ENCODE measurements at regions not wholly inside any gene's neighbourhood (a gene's known extent, or its start where the extent isn't known, plus 50 kb on each side); places are given as distances from the start of the nearest gene placed in this dataset.

DNA sequence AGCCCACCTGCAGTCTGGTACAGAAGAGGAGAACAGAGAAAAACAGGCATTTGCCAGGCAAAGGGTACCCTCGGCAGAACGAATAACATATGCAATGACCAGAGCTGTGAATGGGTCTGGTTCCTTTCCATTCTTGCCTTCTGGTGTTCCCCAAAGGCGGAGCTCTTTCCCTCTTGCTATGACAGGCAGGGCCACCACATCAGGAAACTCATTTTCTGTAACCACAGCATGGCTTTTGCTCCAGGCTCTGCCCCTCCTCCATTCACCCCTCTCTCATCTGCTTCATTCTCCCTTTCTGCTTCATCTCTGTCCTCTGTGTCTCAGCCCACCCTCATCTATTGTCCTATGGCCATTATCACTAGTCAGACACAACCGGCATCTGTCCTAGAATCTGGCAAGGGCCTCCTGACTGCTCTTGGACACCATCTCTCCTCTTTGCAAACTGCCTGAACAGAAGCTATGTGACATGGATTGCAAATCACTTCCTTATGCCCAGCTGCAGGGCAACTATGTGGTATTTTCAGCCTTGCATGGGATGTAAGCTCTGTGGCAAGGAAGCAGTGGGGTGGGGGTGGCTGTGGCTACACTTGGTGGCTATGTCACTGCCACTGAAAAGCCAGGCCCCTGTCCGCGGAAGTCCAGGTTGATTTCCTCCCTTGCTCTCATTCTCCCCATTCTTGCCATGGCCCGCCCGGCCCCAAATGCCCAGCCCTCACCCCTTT, 78.8 kb upstream of the ABCD3 start:
- peaks cover 10% of the 10 kb centered on the region for H3K4me1 ChIP-seq
- no peaks in the 10 kb centered on the region for H3K9me3 ChIP-seq
- H3K9ac ChIP-seq, result no peak overlapping the region
- H4K20me1 ChIP-seq, result no peaks in the 10 kb centered on the region
- no peak overlapping the region; the same call in 1 of the 2 replicates for H3K27ac ChIP-seq
- H3K4me2 ChIP-seq, result peak overlapping the region; percentile 55
- no peaks in the 10 kb centered on the region for H3K36me3 ChIP-seq
- no peak overlapping the region for H3K4me3 ChIP-seq
- TF ChIP-seq Cebpa-rat (IDR thresholded peaks at IDR 0.05), result no peak
- H3K27me3 ChIP-seq, result no peaks in the 10 kb centered on the region

DNA sequence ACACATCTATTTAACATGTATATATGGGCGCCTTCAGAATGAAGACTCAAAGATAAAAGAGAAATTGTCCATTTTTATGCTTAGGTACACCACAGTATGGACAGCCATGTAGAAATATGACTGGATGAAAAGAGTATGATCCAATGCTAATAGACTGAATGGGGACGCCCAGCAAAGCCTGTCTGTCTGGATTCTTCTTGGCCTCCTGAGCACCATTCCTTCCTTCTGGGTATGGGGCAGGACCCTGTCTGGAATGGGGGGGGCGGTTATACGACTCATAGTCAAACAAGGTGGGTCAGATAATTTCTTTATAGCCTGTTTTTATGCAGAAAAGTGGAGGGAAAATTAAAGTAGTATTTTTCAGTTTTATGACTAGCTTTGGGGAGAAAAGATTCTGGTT, 81.2 kb upstream of the ABCD3 start:
- H3K4me3 ChIP-seq, result no peak overlapping the region
- H3K9ac ChIP-seq, result no peak overlapping the region
- no peaks in the 10 kb centered on the region for H3K36me3 ChIP-seq
- H3K4me1 ChIP-seq, result peaks cover 10% of the 10 kb centered on the region
- TF ChIP-seq Cebpa-rat (IDR thresholded peaks at IDR 0.05), result no peak
- no peaks in the 10 kb centered on the region for H4K20me1 ChIP-seq
- H3K4me2 ChIP-seq, result no peak overlapping the region
- H3K27ac ChIP-seq, result no peak overlapping the region
- no peaks in the 10 kb centered on the region for H3K27me3 ChIP-seq
- H3K9me3 ChIP-seq, result no peaks in the 10 kb centered on the region

DNA sequence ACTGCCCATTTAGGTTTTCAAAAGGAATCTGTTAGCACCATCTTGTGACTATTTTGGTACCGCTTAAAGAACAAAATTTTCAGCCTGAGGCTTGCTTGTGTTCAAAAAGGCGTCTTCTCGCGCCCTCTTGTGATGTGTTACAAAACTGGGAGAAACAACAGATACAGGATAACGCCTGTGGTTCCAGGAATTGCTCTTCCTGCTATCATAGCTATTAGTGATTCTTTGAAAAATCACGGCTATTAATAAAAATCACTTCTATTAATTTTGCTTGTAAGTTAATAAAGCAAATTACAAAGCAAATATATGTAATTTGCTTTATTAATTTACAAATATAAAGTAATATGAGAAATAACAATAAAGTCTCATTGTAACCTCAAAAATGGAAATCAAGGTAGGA, 82.2 kb upstream of the ABCD3 start:
- peaks cover 10% of the 10 kb centered on the region for H3K4me1 ChIP-seq
- no peak overlapping the region for H3K9ac ChIP-seq
- no peak overlapping the region for H3K27ac ChIP-seq
- H3K4me2 ChIP-seq, result no peak overlapping the region
- no peaks in the 10 kb centered on the region for H3K36me3 ChIP-seq
- no peak overlapping the region for H3K4me3 ChIP-seq
- TF ChIP-seq Cebpa-rat (IDR thresholded peaks at IDR 0.05), result no peak
- H4K20me1 ChIP-seq, result no peaks in the 10 kb centered on the region
- no peaks in the 10 kb centered on the region for H3K9me3 ChIP-seq
- H3K27me3 ChIP-seq, result no peaks in the 10 kb centered on the region

DNA sequence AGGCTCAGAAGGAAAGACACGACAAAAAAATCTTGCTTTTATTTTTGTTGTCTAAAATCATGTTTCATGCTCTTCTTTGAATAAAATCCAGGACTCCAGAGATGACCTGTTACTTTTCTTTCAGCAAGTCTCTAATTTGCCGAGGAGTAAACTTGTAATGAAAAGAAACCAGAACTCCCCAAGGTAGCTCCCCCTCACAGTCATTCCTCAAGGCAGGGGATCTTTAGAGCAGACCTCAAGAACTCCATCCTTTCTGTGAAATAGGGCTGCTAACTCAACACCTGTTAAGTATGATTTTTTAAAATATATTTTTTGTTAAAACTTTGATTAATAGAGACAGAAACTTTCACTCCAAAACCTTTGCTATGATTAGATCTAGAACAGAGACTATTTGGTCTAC, 82.7 kb upstream of the ABCD3 start:
- Histone ChIP-seq H3K4me2 (no peak overlapping the region), H3K36me3 (no peaks in the 10 kb centered on the region), H3K4me3 (no peak overlapping the region), H3K9me3 (no peaks in the 10 kb centered on the region), H4K20me1 (no peaks in the 10 kb centered on the region), H3K4me1 (peaks cover 10% of the 10 kb centered on the region), H3K27ac (no peak overlapping the region), H3K27me3 (no peaks in the 10 kb centered on the region), H3K9ac (no peak overlapping the region)
- no peak for TF ChIP-seq Cebpa-rat (IDR thresholded peaks at IDR 0.05)

DNA sequence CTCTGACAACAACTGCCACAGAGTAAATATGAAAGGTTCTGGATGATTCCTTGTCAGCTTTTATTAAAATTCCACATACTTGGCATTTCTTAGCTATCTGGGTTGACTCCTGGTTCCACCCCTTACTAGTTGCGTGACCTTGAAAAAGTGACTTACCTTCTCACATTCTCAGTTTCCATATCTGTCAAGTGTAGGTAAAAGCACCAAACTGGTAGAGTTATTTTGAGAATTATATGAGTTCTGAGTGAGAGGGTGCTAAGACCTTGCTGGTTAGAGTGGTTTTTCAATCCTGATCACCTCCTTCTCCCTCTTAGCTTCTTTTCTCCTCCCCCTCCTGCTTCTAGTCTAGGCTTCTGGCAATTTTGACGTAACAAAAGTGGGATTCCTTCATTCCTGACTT, 83.4 kb upstream of the ABCD3 start:
- no peak for TF ChIP-seq Cebpa-rat (IDR thresholded peaks at IDR 0.05)
- no peak overlapping the region for H3K9ac ChIP-seq
- H3K4me2 ChIP-seq, result no peak overlapping the region

DNA sequence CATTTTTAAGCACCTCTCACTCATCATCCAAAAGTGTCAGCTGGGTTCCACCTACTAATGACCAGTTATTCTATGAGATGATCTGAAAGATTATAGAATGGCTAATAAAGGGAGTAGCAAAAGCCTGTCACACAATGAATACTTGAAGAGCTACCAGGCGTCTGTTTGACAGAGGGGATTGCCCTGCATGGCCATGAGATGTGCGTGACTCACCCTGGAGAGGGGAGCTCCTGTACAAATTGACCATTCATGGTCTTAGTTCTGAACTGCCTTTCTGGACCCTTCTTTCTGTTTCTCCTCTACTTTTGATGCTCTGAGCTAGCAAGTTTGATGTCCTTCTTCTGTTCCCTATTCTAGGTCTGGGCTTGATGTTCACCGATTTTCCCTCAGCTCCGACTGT, 85.2 kb upstream of the ABCD3 start:
- no peak for TF ChIP-seq Cebpa-rat (IDR thresholded peaks at IDR 0.05)
- H3K4me3 ChIP-seq, result no peak overlapping the region
- H4K20me1 ChIP-seq, result no peaks in the 10 kb centered on the region
- H3K36me3 ChIP-seq, result no peaks in the 10 kb centered on the region
- no peak overlapping the region for H3K4me2 ChIP-seq
- H3K27ac ChIP-seq, result no peak overlapping the region
- H3K4me1 ChIP-seq, result no peaks in the 10 kb centered on the region
- no peak overlapping the region for H3K9ac ChIP-seq
- H3K9me3 ChIP-seq, result no peaks in the 10 kb centered on the region
- no peaks in the 10 kb centered on the region for H3K27me3 ChIP-seq

More for the DNA sequence above, 83.4 kb upstream of the ABCD3 start:
- peaks cover 9% of the 10 kb centered on the region for H3K4me1 ChIP-seq
- no peaks in the 10 kb centered on the region for H3K36me3 ChIP-seq
- no peaks in the 10 kb centered on the region for H4K20me1 ChIP-seq
- H3K4me3 ChIP-seq, result no peak overlapping the region
- no peak overlapping the region for H3K27ac ChIP-seq
- H3K9me3 ChIP-seq, result no peaks in the 10 kb centered on the region
- no peaks in the 10 kb centered on the region for H3K27me3 ChIP-seq

DNA sequence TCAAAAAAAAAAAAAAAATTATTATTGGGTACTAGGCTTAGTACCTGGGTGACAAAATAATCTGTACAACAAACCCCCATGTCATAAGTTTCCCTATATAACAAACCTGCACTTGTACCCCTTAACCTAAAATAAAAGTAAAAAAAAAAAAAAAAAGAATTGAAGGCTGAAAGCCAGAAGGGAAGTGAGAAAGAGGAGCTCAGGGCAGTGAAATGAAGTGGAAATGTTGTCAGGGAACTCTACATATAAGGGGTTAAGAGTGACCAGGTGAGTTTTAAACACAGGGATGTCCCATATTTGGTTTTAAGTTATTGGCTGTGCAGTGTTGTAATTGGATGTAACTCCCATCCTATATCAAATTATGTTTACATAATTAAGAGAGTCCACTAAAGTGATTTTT, 85.7 kb upstream of the ABCD3 start:
- H3K4me3 ChIP-seq, result no peak overlapping the region
- H3K4me2 ChIP-seq, result no peak overlapping the region
- no peaks in the 10 kb centered on the region for H3K27me3 ChIP-seq
- H3K36me3 ChIP-seq, result no peaks in the 10 kb centered on the region
- no peak for TF ChIP-seq Cebpa-rat (IDR thresholded peaks at IDR 0.05)
- no peak overlapping the region for H3K9ac ChIP-seq
- no peaks in the 10 kb centered on the region for H3K9me3 ChIP-seq
- H3K27ac ChIP-seq, result no peak overlapping the region
- no peaks in the 10 kb centered on the region for H3K4me1 ChIP-seq
- H4K20me1 ChIP-seq, result no peaks in the 10 kb centered on the region

DNA sequence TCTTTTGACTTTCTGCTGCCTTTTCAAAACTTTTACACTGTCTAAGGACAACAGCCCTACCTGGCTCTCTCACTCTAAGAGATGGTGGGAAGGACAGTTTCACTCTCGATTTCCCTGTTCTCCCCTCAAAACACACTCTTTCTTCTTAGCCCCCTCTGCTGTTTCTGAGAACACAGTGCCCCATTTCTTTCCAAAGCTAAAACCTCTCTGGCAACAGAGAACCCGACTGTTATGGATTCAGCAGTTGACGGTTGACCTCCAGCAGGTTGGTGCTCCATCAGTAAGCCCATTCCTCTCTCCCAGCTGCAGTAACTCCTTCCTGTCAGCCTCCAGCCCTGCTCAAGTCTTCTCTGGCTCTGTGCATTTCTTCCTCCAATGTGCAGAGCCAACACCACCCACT, 88.2 kb upstream of the ABCD3 start:
- Histone ChIP-seq H3K27ac (no peak overlapping the region), H3K4me1 (no peaks in the 10 kb centered on the region), H3K9ac (no peak overlapping the region), H4K20me1 (no peaks in the 10 kb centered on the region), H3K36me3 (no peaks in the 10 kb centered on the region), H3K9me3 (no peaks in the 10 kb centered on the region), H3K4me2 (no peak overlapping the region), H3K4me3 (no peak overlapping the region), H3K27me3 (no peaks in the 10 kb centered on the region)
- TF ChIP-seq Cebpa-rat (IDR thresholded peaks at IDR 0.05), result no peak

DNA sequence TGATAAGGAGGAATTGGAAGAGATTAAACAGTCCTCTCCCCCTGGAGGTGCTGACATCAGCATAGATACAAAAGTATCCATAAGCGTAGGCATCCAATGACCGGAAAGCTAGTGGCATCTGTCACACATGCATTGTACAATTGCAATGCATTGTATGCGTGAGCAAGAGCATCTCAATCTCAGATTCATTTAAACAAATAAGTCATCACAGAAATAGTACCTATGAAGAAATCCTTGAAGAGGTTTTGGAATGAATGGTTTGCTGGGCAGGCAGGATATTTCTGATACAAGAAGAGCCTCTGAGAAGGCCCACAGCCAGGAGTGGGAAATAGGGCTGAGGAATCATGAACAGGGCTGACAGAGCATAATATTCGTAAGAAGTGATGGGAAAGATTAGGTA, 88.9 kb upstream of the ABCD3 start:
- Histone ChIP-seq H3K4me2 (no peak overlapping the region), H3K27ac (no peak overlapping the region), H4K20me1 (no peaks in the 10 kb centered on the region)

DNA sequence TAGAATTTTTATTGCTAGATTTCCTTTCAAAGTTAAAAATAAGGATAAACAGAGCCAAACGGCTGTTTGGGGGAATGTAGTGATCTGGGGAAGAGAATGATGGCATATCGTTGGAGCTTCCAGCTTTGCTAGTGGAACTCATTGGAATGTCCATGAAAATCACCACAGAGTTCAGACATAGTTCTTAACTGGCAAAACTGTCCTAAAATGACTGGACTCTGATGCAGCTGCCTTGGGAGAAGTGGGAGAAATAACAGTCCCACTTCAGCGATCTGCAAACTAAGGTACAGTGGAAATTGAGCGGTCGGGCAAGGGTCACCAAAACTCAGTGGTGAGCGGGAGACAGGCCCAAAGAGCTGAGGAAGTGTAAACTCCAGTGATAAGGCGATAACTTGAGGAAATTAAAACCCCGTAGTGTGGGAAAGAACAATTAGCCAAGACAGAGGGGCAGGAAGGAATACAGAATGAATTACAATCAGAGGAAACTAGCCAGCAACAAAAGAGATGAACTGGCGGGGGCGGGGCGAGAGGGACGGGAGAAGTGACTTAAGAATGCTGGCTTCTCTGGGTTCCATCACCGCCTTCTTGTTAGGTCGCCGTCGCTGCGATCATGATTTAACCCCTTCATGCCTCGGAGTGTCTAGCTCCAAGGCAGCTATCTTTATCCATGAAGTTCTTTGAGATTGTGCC, 89.8 kb upstream of the ARHGAP29 start:
- Histone ChIP-seq H3K27ac (no peak overlapping the region), H3K9ac (no peak overlapping the region), H3K9me3 (no peaks in the 10 kb centered on the region), H3K4me2 (no peak overlapping the region), H4K20me1 (no peaks in the 10 kb centered on the region), H3K4me3 (no peak overlapping the region), H3K27me3 (no peaks in the 10 kb centered on the region), H3K4me1 (no peaks in the 10 kb centered on the region), H3K36me3 (no peaks in the 10 kb centered on the region)
- TF ChIP-seq Cebpa-rat (IDR thresholded peaks at IDR 0.05), result no peak

More for the DNA sequence above, 88.9 kb upstream of the ABCD3 start:
- Histone ChIP-seq H3K9ac (no peak overlapping the region), H3K27me3 (no peaks in the 10 kb centered on the region), H3K36me3 (no peaks in the 10 kb centered on the region), H3K4me3 (no peak overlapping the region), H3K9me3 (no peaks in the 10 kb centered on the region), H3K4me1 (no peaks in the 10 kb centered on the region)
- TF ChIP-seq Cebpa-rat (IDR thresholded peaks at IDR 0.05), result no peak

All from BLaER1 (cell line).